Tibial nerve (tissue), 4 donors: ENCODE measurements at regions not wholly inside any gene's neighbourhood (a gene's known extent, or its start where the extent isn't known, plus 50 kb on each side); places are given as distances from the start of the nearest gene placed in this dataset.
"Not testable (repeated sequence)": the region's sequence is repeated elsewhere in the genome, so short reads cannot be mapped to it uniquely, and the experiment has no call there.

Experiments used
- DNase-seq, 2 donors: peaks; one replicate each; pipeline ENCODE4 v3.0.0-alpha.2; 2019; ENCODE audit warnings: low spot score in 2 of 2
- H3K27ac ChIP-seq, 4 donors: fragments of 200-600 bp; sonication (generic) in 3 of 4; one replicate each; pipeline ENCODE4 v1.5.1; 2017 to 2019; ENCODE audit warnings: mild to moderate bottlenecking in 1 of 4
- H3K27me3 ChIP-seq, 2 donors: fragments of 200-600 bp; sonication (generic) in 1 of 2; one replicate each; pipeline versions ENCODE4 v1.5.1 to v1.6.0; 2017 to 2019
- H3K36me3 ChIP-seq, 3 donors: fragments of 200-600 bp; sonication (generic); one replicate each; pipeline ENCODE4 v1.5.1; 2018 to 2019
- H3K4me1 ChIP-seq, 4 donors: fragments of 200-600 bp; sonication (generic) in 3 of 4; one replicate each; pipeline ENCODE4 v1.5.1; 2017 to 2019
- H3K4me3 ChIP-seq, 4 donors: fragments of 200-600 bp; sonication (generic) in 3 of 4; one replicate each; pipeline ENCODE4 v1.5.1; 2017 to 2019; ENCODE audit warnings: mild to moderate bottlenecking in 1 of 4, moderate library complexity in 1 of 4
- H3K9me3 ChIP-seq, 4 donors: fragments of 200-600 bp; sonication (generic) in 3 of 4; one replicate each; pipeline ENCODE4 v1.5.1; 2017 to 2019
- EP300 ChIP-seq, 2 donors: sonication (generic); formaldehyde crosslinking; IDR thresholded peaks; one replicate each; pipeline ENCODE4 v1.6.1; 2017; ENCODE audit warnings: antibody characterized with exemption in 2 of 2, mild to moderate bottlenecking in 1 of 2
- POLR2A ChIP-seq, 2 donors: fragments of 450-650 bp; IDR thresholded peaks; one replicate each; pipeline ENCODE4 v1.6.1; 2017; ENCODE audit warnings: antibody characterized with exemption in 2 of 2, mild to moderate bottlenecking in 2 of 2, moderate library complexity in 2 of 2
- WGBS, 2 donors: methylation state at CpG; one replicate each; pipeline ENCODE4 v1.1.5; 2018; 5-methylcytosine and 5-hydroxymethylcytosine counted together
- TF ChIP-seq, protein P1 (sequence below), 5 experiments: fragments of 200-600 bp in 3 of 5; fragments of 450-650 bp in 2 of 5; sonication (generic) in 3 of 5; IDR thresholded peaks; one replicate each; pipeline ENCODE4 v1.5.1; 2016 to 2019; ENCODE audit warnings: antibody characterized with exemption in 5 of 5, mild to moderate bottlenecking in 3 of 5, moderate library complexity in 2 of 5

DNA sequence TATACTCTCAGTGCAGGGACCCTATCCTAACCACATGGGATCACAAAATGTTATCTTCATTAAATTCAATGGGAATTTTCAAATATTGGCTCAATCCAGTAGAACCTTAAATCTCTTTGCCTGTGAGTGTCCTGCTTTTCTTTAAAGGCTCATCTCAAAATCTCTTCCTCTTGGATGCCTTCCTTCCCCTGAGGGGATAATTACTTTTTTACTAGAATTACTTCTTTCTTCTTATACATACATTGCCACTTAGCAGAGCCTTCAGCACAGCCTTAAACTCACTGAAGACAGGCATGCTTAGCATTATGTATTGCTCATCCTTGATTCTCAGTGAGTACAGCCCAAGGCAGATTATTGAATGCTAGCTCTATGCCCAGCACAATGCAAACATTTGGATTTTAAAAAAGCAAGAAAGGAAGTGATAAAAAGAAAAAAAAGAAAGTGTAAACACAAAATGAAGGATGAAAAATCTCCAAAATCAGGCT, 1918.0 kb upstream of the FLRT2 start:
- Histone ChIP-seq H3K27me3 (no peaks in the 10 kb centered on the region), H3K36me3 (no peaks in the 10 kb centered on the region), H3K27ac (no peak overlapping the region), H3K4me1 (no peaks in the 10 kb centered on the region), H3K9me3 (peaks cover 0 to 6% (median 0%) of the 10 kb centered on the region in 4 donors), H3K4me3 (no peak overlapping the region)
- no peak for DNase-seq
- TF ChIP-seq POLR2A (IDR thresholded peaks at IDR 0.05) (no peak), EP300 (IDR thresholded peaks at IDR 0.05) (no peak)
- TF ChIP-seq, protein P1, sequence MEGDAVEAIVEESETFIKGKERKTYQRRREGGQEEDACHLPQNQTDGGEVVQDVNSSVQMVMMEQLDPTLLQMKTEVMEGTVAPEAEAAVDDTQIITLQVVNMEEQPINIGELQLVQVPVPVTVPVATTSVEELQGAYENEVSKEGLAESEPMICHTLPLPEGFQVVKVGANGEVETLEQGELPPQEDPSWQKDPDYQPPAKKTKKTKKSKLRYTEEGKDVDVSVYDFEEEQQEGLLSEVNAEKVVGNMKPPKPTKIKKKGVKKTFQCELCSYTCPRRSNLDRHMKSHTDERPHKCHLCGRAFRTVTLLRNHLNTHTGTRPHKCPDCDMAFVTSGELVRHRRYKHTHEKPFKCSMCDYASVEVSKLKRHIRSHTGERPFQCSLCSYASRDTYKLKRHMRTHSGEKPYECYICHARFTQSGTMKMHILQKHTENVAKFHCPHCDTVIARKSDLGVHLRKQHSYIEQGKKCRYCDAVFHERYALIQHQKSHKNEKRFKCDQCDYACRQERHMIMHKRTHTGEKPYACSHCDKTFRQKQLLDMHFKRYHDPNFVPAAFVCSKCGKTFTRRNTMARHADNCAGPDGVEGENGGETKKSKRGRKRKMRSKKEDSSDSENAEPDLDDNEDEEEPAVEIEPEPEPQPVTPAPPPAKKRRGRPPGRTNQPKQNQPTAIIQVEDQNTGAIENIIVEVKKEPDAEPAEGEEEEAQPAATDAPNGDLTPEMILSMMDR (IDR thresholded peaks at IDR 0.05), result no peak

- DNase-seq, result no peak
- no peaks in the 10 kb centered on the region for H3K9me3 ChIP-seq
- H3K4me1 ChIP-seq, result no peaks in the 10 kb centered on the region
- no peak for TF ChIP-seq POLR2A (IDR thresholded peaks at IDR 0.05)
- no peak for TF ChIP-seq EP300 (IDR thresholded peaks at IDR 0.05)
- TF ChIP-seq, protein P1 (IDR thresholded peaks at IDR 0.05), result no peak
- H3K36me3 ChIP-seq, result no peaks in the 10 kb centered on the region
- WGBS, 2 donors, result 75 to 79% methylated on average over 5 of the region's 5 CpGs
- no peak overlapping the region for H3K4me3 ChIP-seq
- no peak overlapping the region for H3K27ac ChIP-seq
- H3K27me3 ChIP-seq, result no peaks in the 10 kb centered on the region
These were observed 1915.0 kb upstream of the FLRT2 start for GRCh38 chr14:83614956-83615355.

DNA sequence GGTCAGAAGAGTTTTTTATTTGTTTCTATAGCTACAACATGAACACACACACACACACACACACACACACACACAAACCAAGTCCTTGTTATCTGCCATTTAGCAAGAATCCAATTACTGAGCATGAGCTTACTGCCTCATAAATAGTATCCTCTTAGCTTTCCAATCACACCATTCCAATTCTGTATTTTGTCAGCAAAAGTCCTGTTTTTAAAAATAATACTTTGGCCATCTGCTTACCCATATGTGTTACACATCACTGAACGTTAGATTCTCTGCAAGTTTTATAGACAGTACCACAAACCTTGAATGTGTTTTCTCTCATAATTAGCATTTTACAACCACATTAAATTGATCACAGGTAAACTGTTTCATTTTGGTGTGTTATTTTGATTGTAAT, 1905.4 kb upstream of the FLRT2 start:
- DNase-seq, result no peak
- no peaks in the 10 kb centered on the region for H3K27me3 ChIP-seq
- 54 to 58% methylated on average over 1 of the region's 1 CpG for WGBS, 2 donors
- no peaks in the 10 kb centered on the region for H3K36me3 ChIP-seq
- no peak overlapping the region for H3K27ac ChIP-seq
- H3K4me1 ChIP-seq, result no peaks in the 10 kb centered on the region
- no peak overlapping the region for H3K4me3 ChIP-seq
- TF ChIP-seq POLR2A (IDR thresholded peaks at IDR 0.05), result no peak
- TF ChIP-seq, protein P1 (IDR thresholded peaks at IDR 0.05), result no peak
- TF ChIP-seq EP300 (IDR thresholded peaks at IDR 0.05), result no peak
- H3K9me3 ChIP-seq, result peaks cover 0 to 6% (median 0%) of the 10 kb centered on the region in 4 donors

DNA sequence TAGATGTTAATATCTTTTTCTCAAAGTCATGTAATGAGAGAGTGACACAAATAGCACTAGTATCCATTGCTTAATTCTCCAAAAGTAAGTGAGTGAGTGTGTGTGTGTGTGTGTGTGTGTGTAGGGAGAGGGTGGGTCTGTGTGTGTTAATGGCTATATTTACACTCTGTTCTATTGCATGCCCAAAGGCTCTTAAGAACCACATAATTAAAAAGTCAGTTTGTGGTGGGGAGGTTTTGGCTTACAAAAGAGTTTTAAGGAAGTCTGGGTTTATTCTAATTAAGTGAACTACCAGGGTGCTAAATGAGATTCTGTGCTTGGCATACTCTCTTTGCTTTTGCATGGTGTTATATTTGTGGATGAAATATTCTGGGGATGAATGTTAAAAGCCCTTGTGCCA, 1897.6 kb upstream of the FLRT2 start:
- Histone ChIP-seq H3K4me1 (no peaks in the 10 kb centered on the region), H3K27ac (no peak overlapping the region), H3K36me3 (no peaks in the 10 kb centered on the region), H3K27me3 (no peaks in the 10 kb centered on the region), H3K9me3 (peaks cover 0 to 6% (median 0%) of the 10 kb centered on the region in 4 donors), H3K4me3 (no peak overlapping the region)
- TF ChIP-seq, protein P1 (IDR thresholded peaks at IDR 0.05), result no peak
- no peak for TF ChIP-seq EP300 (IDR thresholded peaks at IDR 0.05)
- TF ChIP-seq POLR2A (IDR thresholded peaks at IDR 0.05), result no peak
- DNase-seq, result no peak

DNA sequence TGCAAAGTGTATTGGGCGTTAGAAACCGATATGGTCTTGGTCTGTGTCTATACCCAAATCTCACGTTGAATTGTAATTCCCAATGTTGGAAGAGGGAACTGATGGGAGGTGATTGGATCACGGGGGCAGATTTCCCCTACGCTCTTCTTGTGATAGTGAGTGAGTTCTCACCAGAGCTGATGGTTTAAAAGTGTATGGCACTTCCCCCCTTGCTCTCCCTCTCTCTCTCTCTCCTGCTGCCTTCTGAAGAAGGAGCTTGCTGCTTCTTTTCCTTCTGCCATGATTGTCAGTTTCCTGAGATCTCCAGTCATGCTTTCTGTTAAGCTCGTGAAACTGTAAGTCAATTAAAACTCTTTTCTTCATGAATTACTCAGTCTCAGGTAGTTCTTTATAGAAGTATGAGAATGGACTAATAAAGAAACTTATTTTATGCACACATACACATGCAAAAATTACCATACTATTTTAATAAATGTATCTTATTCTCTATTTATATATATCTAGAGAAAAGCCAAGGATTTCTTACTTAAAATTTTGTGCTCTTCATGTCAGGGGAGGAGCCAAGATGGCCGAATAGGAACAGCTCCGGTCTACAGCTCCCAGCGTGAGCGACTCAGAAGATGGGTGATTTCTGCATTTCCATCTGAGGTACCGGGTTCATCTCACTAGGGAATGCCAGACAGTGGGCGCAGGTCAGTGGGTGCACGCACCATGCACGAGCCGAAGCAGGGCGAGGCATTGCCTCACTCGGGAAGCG, 1891.0 kb upstream of the FLRT2 start:
- Histone ChIP-seq H3K36me3 (no peaks in the 10 kb centered on the region), H3K9me3 (no peaks in the 10 kb centered on the region), H3K27ac (no peak overlapping the region), H3K4me1 (no peaks in the 10 kb centered on the region), H3K4me3 (no peak overlapping the region), H3K27me3 (no peaks in the 10 kb centered on the region)
- WGBS, 2 donors, result 92 to 95% methylated on average over 18 of the region's 18 CpGs
- no peak for DNase-seq
- no peak for TF ChIP-seq POLR2A (IDR thresholded peaks at IDR 0.05)

DNA sequence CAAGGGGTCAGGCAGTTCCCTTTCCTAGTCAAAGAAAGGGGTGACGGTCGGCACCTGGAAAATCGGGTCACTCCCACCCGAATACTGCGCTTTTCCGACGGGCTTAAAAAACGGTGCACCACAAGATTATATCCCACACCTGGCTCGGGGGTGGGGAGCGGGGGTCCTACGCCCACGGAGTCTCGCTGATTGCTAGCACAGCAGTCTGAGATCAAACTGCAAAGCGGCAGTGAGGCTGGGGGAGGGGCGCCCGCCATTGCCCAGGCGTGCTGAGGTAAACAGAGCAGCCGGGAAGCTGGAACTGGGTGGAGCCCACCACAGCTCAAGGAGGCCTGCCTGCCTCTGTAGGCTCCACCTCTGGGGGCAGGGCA, 1890.5 kb upstream of the FLRT2 start:
- not testable (repeated sequence) for DNase-seq, H3K4me3 ChIP-seq, H3K36me3 ChIP-seq, H3K9me3 ChIP-seq, H3K27ac ChIP-seq, H3K4me1 ChIP-seq, H3K27me3 ChIP-seq
- 91 to 93% methylated on average over 18 of the region's 18 CpGs for WGBS, 2 donors
